T-cell (primary cell): ENCODE measurements at regions not wholly inside any gene's neighbourhood (a gene's known extent, or its start where the extent isn't known, plus 50 kb on each side); places are given as distances from the start of the nearest gene placed in this dataset.
"Not testable (repeated sequence)": the region's sequence is repeated elsewhere in the genome, so short reads cannot be mapped to it uniquely, and the experiment has no call there.

Source experiments
- ATAC-seq, 4 experiments: fragments of 200-7000 bp in 3 of 4; fragments of 150-1000 bp in 1 of 4; cut with Tn5 transposase; replicated peaks in 1 of 4; 1 replicate in 3 of 4; 2 replicates in 1 of 4; pipeline ENCODE4 v1.10.0; 2021; ENCODE audit warnings: moderate library complexity in 3 of 4, mild to moderate bottlenecking in 2 of 4, moderate number of reproducible peaks in 1 of 4
- CTCF ChIA-PET, 2 donors: fragments of 300-600 bp; sonication (Branson Sonifier 250); formaldehyde crosslinking; loops; one replicate each; lab custom pipeline; 2022; ENCODE audit warnings: antibody characterized with exemption in 2 of 2; lab: Charles Lee
- POLR2A ChIA-PET, 2 donors: fragments of 300-600 bp; sonication (Branson Sonifier 250); formaldehyde crosslinking; loops; one replicate each; lab custom pipeline; 2022; ENCODE audit warnings: antibody characterized with exemption in 2 of 2; lab: Charles Lee
- DNase-seq, 35 experiments: peaks; one replicate each; pipeline versions ENCODE4 v3.0.0 to v3.0.0-alpha.2; 2013 to 2023
- H3K27ac ChIP-seq: one replicate; pipeline ENCODE4 v1.5.1; 2013; ENCODE audit warnings: low read length
- H3K27me3 ChIP-seq, 2 experiments: replicated peaks in 1 of 2; 1 replicate in 1 of 2; 2 replicates in 1 of 2; pipeline versions ENCODE4 v1.6.1 to v1.7.0; 2013; ENCODE audit warnings: low read length in 1 of 2, mixed read lengths in 1 of 2; ENCODE audit not compliant: control insufficient read depth in 2 of 2, insufficient read depth in 2 of 2; ENCODE audit errors: extremely low read depth in 1 of 2
- H3K36me3 ChIP-seq, 2 donors: 1 replicate in 1 of 2; 2 replicates in 1 of 2; pipeline versions ENCODE4 v1.6.1 to v1.7.0; 2013; ENCODE audit warnings: low read length in 1 of 2; ENCODE audit not compliant: control insufficient read depth in 2 of 2, insufficient read depth in 1 of 2; ENCODE audit errors: extremely low read depth in 1 of 2
- H3K4me1 ChIP-seq, 2 experiments: 1 replicate in 1 of 2; 2 replicates in 1 of 2; pipeline versions ENCODE4 v1.6.1 to v1.7.0; 2013; ENCODE audit warnings: low read length in 2 of 2, mixed read lengths in 1 of 2; ENCODE audit not compliant: insufficient read depth in 2 of 2, control insufficient read depth in 1 of 2; ENCODE audit errors: extremely low read depth in 1 of 2
- H3K4me3 ChIP-seq, 2 donors: 1 replicate in 1 of 2; 2 replicates in 1 of 2; pipeline versions ENCODE4 v1.5.1 to v1.7.0; 2013; ENCODE audit warnings: mild to moderate bottlenecking in 2 of 2, low read length in 1 of 2, moderate library complexity in 1 of 2; ENCODE audit not compliant: control insufficient read depth in 1 of 2; ENCODE audit errors: extremely low read depth in 1 of 2
- H3K9me3 ChIP-seq: 2 replicates; pipeline ENCODE4 v1.7.0; 2013
- H3K27ac Mint-ChIP-seq, 2 donors: one replicate each; pipeline ENCODE4 v1.8.0; 2020 to 2021; ENCODE audit warnings: mild to moderate bottlenecking in 2 of 2, mixed read lengths in 2 of 2
- H3K27me3 Mint-ChIP-seq, 2 donors: one replicate each; pipeline ENCODE4 v1.8.0; 2021 to 2022; ENCODE audit warnings: mixed read lengths in 2 of 2
- H3K36me3 Mint-ChIP-seq: one replicate; pipeline ENCODE4 v1.8.0; 2021; ENCODE audit warnings: mixed read lengths
- H3K4me1 Mint-ChIP-seq, 3 donors: one replicate each; pipeline ENCODE4 v1.8.0; 2020 to 2022; ENCODE audit warnings: mixed read lengths in 3 of 3, mild to moderate bottlenecking in 1 of 3
- H3K4me3 Mint-ChIP-seq, 3 donors: one replicate each; pipeline ENCODE4 v1.8.0; 2020 to 2022; ENCODE audit warnings: mild to moderate bottlenecking in 3 of 3, mixed read lengths in 3 of 3, moderate library complexity in 3 of 3
- H3K9me3 Mint-ChIP-seq, 3 donors: one replicate each; pipeline ENCODE4 v1.8.0; 2020 to 2022; ENCODE audit warnings: mixed read lengths in 3 of 3
- WGBS: methylation state at CpG from one replicate; pipeline ENCODE4 v1.1.5; 2013; ENCODE audit warnings: missing lambda C conversion rate; ENCODE audit not compliant: insufficient coverage; 5-methylcytosine and 5-hydroxymethylcytosine counted together

DNA sequence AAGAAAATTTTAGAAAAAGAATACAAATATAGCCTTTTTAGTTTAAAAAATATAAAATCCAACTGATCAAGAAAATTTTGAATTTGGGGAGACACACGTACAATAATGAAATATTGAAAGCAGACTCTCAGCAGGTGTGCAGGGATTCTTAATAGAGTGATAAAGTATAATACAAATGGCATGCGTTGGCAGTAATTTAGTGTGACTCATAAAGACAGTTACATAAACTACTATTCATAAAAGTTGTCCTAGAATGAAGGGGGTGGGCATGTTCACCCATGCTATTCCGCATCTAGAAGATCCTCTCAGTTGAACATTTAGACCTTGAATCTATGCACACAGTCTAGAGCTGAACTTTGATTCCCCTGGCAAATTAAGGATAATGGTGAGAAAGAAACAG is 200.4 kb upstream of the AVPR1A start:
- POLR2A ChIA-PET, result no interaction called here

DNA sequence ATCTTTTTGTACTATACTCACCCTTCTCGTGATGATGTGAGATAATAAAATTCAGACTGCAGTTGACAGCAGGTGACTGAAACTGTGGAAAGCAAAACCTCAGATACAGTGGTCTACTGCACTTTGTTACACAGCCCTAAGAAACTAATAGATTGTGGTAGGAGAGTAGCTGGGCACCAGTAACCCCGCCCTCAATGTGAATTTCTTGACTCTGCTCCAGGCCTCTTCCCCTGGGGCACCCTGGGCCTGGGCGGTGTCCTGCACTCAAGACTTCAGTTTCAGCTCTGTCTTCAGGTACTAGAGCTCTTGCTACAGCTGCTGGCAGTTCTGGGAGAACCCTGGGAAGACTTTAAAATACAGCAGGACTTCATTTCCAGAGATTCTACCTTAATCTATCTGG is 197.6 kb upstream of the AVPR1A start:
- H3K4me3 Mint-ChIP-seq, result no peak overlapping the region
- peaks cover 0 to 4% (median 0%) of the 10 kb centered on the region in 3 donors for H3K9me3 Mint-ChIP-seq
- H3K27ac Mint-ChIP-seq, result no peak overlapping the region
- no peaks in the 10 kb centered on the region for H3K36me3 ChIP-seq
- DNase-seq (no peak), ATAC-seq (no peak)
- H3K27ac ChIP-seq, result no peak overlapping the region
- ChIA-PET CTCF (no interaction called here), POLR2A (no interaction called here)
- no peaks in the 10 kb centered on the region for H3K9me3 ChIP-seq
- WGBS, result 58% methylated on average over 2 of the region's 3 CpGs
- no peak overlapping the region for H3K4me3 ChIP-seq
- H3K4me1 Mint-ChIP-seq, result no peaks in the 10 kb centered on the region
- H3K36me3 Mint-ChIP-seq, result no peaks in the 10 kb centered on the region
- H3K27me3 ChIP-seq, result no peaks in the 10 kb centered on the region
- no peaks in the 10 kb centered on the region for H3K4me1 ChIP-seq
- no peaks in the 10 kb centered on the region for H3K27me3 Mint-ChIP-seq

More for the DNA sequence above, 200.4 kb upstream of the AVPR1A start:
- Mint-ChIP-seq H3K9me3 (peaks cover 0 to 4% (median 0%) of the 10 kb centered on the region in 3 donors), H3K27me3 (no peaks in the 10 kb centered on the region), H3K4me1 (no peaks in the 10 kb centered on the region), H3K36me3 (no peaks in the 10 kb centered on the region), H3K27ac (no peak overlapping the region), H3K4me3 (no peak overlapping the region)
- no peaks in the 10 kb centered on the region for H3K27me3 ChIP-seq
- H3K4me3 ChIP-seq, result no peak overlapping the region
- no peak overlapping the region for H3K27ac ChIP-seq
- no peaks in the 10 kb centered on the region for H3K9me3 ChIP-seq
- CTCF ChIA-PET, result no interaction called here
- ATAC-seq (no peak), DNase-seq (no peak)
- H3K4me1 ChIP-seq, result no peaks in the 10 kb centered on the region
- WGBS, result no CpG with 5 or more reads among the region's 3 CpGs
- no peaks in the 10 kb centered on the region for H3K36me3 ChIP-seq

DNA sequence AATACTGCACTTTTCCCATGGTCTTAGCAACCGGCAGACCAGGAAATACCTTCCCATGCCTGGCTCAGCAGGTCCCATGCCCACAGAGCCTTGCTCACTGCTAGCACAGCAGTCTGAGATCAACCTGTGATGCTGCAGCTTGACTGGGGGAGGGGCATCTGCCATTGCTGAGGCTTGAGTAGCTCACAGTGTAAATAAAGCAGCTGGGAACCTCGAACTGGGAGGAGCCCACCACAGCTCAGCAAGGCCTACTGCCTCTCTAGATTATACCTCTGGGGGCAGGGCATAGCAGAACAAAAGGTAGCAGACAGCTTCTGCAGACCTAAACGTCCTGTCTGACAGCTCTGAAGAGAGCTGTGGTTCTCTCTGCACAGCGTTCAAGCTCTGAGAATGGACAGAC is 186.2 kb upstream of the AVPR1A start:
- H3K9me3 ChIP-seq, POLR2A ChIA-PET, DNase-seq, H3K36me3 ChIP-seq, H3K27me3 ChIP-seq, CTCF ChIA-PET, H3K4me3 Mint-ChIP-seq, H3K4me1 ChIP-seq, H3K4me1 Mint-ChIP-seq, H3K27me3 Mint-ChIP-seq, H3K4me3 ChIP-seq, ATAC-seq, H3K27ac Mint-ChIP-seq, H3K27ac ChIP-seq, H3K36me3 Mint-ChIP-seq: not testable (repeated sequence)
- peaks cover 12 to 25% (median 20%) of the 10 kb centered on the region in 3 donors for H3K9me3 Mint-ChIP-seq
- 20% methylated on average over 4 of the region's 4 CpGs for WGBS

DNA sequence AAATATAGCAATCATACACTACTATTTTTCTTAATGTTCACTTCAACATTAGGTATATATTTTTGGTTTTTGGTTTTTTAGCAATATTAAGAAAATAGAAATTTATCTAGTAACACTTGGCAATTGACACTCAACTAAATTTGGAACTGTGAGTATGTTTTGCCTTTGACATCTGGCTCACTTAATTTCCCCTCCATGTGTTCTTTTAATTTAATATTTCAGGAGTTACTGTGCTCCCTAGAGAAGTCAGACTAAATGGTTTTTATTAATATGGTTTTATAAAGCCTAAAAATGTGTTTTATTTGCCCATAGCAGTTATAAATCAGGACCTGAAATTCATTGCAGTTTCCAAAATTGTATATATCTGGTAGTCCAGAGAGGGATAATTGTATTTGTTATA is 175.3 kb upstream of the AVPR1A start:
- Histone ChIP-seq H3K27me3 (no peaks in the 10 kb centered on the region), H3K36me3 (no peaks in the 10 kb centered on the region), H3K4me3 (no peak overlapping the region), H3K9me3 (no peaks in the 10 kb centered on the region), H3K4me1 (peaks cover 0 to under 1% of the 10 kb centered on the region in 2 experiments), H3K27ac (no peak overlapping the region)
- H3K36me3 Mint-ChIP-seq, result no peaks in the 10 kb centered on the region
- H3K9me3 Mint-ChIP-seq, result no peaks in the 10 kb centered on the region
- DNase-seq (no peak), ATAC-seq (no peak)
- CTCF ChIA-PET, result no interaction called here
- H3K4me1 Mint-ChIP-seq, result no peaks in the 10 kb centered on the region
- no peak overlapping the region for H3K4me3 Mint-ChIP-seq
- POLR2A ChIA-PET, result no interaction called here
- no peak overlapping the region for H3K27ac Mint-ChIP-seq
- H3K27me3 Mint-ChIP-seq, result peaks cover 0 to 4% of the 10 kb centered on the region in 2 donors

DNA sequence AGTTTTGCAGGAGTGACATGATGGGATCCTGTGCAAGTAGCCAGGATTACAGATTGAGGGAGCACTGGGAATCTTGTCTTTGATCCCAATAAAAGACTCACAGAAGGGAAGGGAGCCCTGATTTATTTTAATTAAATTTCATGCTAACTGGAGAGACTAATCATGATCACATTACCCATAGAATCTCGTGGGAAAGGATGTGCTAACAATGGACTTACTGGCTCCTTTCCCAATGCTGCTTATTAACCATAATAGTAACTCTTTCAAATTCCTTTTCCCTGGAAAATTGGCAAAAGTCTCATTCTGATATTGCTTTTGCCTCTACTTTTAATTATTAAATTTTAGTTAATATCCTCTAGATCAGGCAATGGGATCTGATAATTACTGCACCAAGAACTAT is 174.8 kb upstream of the AVPR1A start:
- DNase-seq (no peak), ATAC-seq (no peak)
- ChIA-PET CTCF (no interaction called here), POLR2A (no interaction called here)
- no peaks in the 10 kb centered on the region for H3K9me3 Mint-ChIP-seq
- no peak overlapping the region for H3K27ac ChIP-seq
- H3K4me1 Mint-ChIP-seq, result no peaks in the 10 kb centered on the region
- H3K4me3 Mint-ChIP-seq, result no peak overlapping the region
- WGBS, result no CpG with 5 or more reads among the region's 1 CpG
- H3K27me3 Mint-ChIP-seq, result peaks cover 0 to 4% of the 10 kb centered on the region in 2 donors
- no peaks in the 10 kb centered on the region for H3K36me3 Mint-ChIP-seq
- H3K4me1 ChIP-seq, result peaks cover 0 to 2% of the 10 kb centered on the region in 2 experiments
- H3K27me3 ChIP-seq, result no peaks in the 10 kb centered on the region
- H3K36me3 ChIP-seq, result no peaks in the 10 kb centered on the region
- no peaks in the 10 kb centered on the region for H3K9me3 ChIP-seq
- H3K27ac Mint-ChIP-seq, result no peak overlapping the region
- no peak overlapping the region for H3K4me3 ChIP-seq

DNA sequence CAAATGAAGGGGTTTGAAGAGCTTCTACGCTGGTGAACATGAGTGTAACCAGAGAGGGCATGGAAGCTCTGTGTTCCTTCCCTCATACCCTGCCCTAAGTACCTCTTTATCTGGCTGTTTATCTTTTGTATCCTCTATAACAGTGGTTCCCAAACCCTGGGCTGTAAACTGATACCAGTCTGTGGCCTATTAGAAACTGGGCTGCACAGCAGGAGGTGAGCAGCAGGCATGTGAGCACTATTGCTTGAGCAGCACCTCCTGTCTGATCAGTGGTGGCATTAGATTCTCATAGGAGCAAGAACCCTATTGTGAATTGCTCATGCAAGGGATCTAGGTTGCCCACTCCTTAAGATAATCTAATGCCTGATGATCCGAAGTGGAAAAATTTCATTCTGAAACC is 172.9 kb upstream of the AVPR1A start:
- POLR2A ChIA-PET, result no interaction called here

DNA sequence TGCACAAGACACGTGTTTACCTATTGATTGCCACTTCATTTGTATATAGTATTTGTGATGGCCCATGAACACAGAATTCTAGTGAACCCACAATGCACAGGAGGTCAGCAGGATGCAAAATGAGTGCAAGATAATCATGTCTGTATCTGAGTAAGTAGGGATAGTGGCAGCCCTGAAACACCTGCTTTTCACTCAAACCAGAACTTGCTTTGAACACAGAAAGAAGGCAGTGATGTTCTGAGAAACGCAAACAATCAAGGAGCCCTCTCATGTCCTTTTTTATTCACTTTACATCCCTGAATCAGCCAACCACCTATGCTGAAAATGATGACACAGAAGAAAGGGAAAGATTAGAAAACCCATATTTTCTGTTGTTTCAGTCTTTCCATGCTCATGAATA is 170.4 kb upstream of the AVPR1A start:
- Histone ChIP-seq H3K4me3 (no peak overlapping the region), H3K36me3 (no peaks in the 10 kb centered on the region), H3K27me3 (no peaks in the 10 kb centered on the region), H3K9me3 (no peaks in the 10 kb centered on the region), H3K4me1 (peaks cover 0 to 2% of the 10 kb centered on the region in 2 experiments), H3K27ac (no peak overlapping the region)
- ChIA-PET CTCF (no interaction called here), POLR2A (no interaction called here)
- Mint-ChIP-seq H3K27ac (no peak overlapping the region), H3K4me3 (no peak overlapping the region), H3K27me3 (peaks cover 0 to 4% of the 10 kb centered on the region in 2 donors), H3K4me1 (no peaks in the 10 kb centered on the region), H3K9me3 (peaks cover 0 to 3% (median 0%) of the 10 kb centered on the region in 3 donors), H3K36me3 (no peaks in the 10 kb centered on the region)
- ATAC-seq, result no peak
- WGBS, result 57% methylated on average over 1 of the region's 2 CpGs
- DNase-seq, result no peak

More for the DNA sequence above, 172.9 kb upstream of the AVPR1A start:
- H3K27me3 ChIP-seq, result no peaks in the 10 kb centered on the region
- peaks cover 0 to 2% of the 10 kb centered on the region in 2 experiments for H3K4me1 ChIP-seq
- CTCF ChIA-PET, result interaction anchor here in 1 of 2 donors (0.5 kb wide), 1 partner anchor 276 kb away, joined by 3 read pairs; no protein-coding TSS in a partner anchor
- no peak overlapping the region for H3K4me3 ChIP-seq
- no peaks in the 10 kb centered on the region for H3K9me3 ChIP-seq
- H3K4me3 Mint-ChIP-seq, result no peak overlapping the region
- peaks cover 0 to 4% of the 10 kb centered on the region in 2 donors for H3K27me3 Mint-ChIP-seq
- no peak for DNase-seq
- H3K27ac Mint-ChIP-seq, result no peak overlapping the region
- no peak overlapping the region for H3K27ac ChIP-seq
- H3K4me1 Mint-ChIP-seq, result no peaks in the 10 kb centered on the region
- no peak for ATAC-seq
- no peaks in the 10 kb centered on the region for H3K36me3 Mint-ChIP-seq
- WGBS, result no CpG with 5 or more reads among the region's 2 CpGs
- H3K36me3 ChIP-seq, result no peaks in the 10 kb centered on the region
- no peaks in the 10 kb centered on the region for H3K9me3 Mint-ChIP-seq
